ENCODE measurements at regions not wholly inside any gene's neighbourhood (a gene's known extent, or its start where the extent isn't known, plus 50 kb on each side); places are given as distances from the start of the nearest gene placed in this dataset.

GRCh38 chr2:126299469-126299976 is 356.4 kb upstream of the GYPC start:
- TF ChIP-seq, protein P1, sequence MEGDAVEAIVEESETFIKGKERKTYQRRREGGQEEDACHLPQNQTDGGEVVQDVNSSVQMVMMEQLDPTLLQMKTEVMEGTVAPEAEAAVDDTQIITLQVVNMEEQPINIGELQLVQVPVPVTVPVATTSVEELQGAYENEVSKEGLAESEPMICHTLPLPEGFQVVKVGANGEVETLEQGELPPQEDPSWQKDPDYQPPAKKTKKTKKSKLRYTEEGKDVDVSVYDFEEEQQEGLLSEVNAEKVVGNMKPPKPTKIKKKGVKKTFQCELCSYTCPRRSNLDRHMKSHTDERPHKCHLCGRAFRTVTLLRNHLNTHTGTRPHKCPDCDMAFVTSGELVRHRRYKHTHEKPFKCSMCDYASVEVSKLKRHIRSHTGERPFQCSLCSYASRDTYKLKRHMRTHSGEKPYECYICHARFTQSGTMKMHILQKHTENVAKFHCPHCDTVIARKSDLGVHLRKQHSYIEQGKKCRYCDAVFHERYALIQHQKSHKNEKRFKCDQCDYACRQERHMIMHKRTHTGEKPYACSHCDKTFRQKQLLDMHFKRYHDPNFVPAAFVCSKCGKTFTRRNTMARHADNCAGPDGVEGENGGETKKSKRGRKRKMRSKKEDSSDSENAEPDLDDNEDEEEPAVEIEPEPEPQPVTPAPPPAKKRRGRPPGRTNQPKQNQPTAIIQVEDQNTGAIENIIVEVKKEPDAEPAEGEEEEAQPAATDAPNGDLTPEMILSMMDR (IDR thresholded peaks at IDR 0.05 in 8 of 11, conservative IDR thresholded peaks at IDR 0.05 in 3 of 11) = no peak
- no peak for TF ChIP-seq POLR2A (IDR thresholded peaks at IDR 0.05)
- DNase-seq = no peak
- intact Hi-C loops (cut with DNase I; ENCODE audit: low total_unique reads) = no loop called here
- Histone ChIP-seq H3K9me3 (no peaks in the 10 kb centered on the region), H3K27ac (no peak overlapping the region), H3K4me1 (no peaks in the 10 kb centered on the region), H3K27me3 (replicated peaks in 1 of 7) (no peaks in the 10 kb centered on the region), H3K36me3 (no peaks in the 10 kb centered on the region), H3K4me3 (no peak overlapping the region)
- WGBS, 5 donors = 79 to 91% (median 84%) methylated on average over 2 of the region's 2 CpGs

- Histone ChIP-seq H3K4me3 (no peak overlapping the region), H3K27ac (no peak overlapping the region), H3K27me3 (replicated peaks in 1 of 7) (no peaks in the 10 kb centered on the region), H3K9me3 (no peaks in the 10 kb centered on the region), H3K4me1 (no peaks in the 10 kb centered on the region), H3K36me3 (no peaks in the 10 kb centered on the region)
- no peak for TF ChIP-seq POLR2A (IDR thresholded peaks at IDR 0.05)
- DNase-seq = no peak
- intact Hi-C loops (cut with DNase I; ENCODE audit: low total_unique reads) = no loop called here
- 67 to 93% (median 77%) methylated on average over 1 of the region's 1 CpG for WGBS, 5 donors
Observed at GRCh38 chr2:126300348-126300747, 355.6 kb upstream of the GYPC start.

GRCh38 chr2:126302043-126302442 is 353.9 kb upstream of the GYPC start:
- DNase-seq = no peak
- H3K9me3 ChIP-seq = no peaks in the 10 kb centered on the region
- H3K4me1 ChIP-seq = no peaks in the 10 kb centered on the region
- no peak overlapping the region for H3K4me3 ChIP-seq
- WGBS, 5 donors = 44 to 74% (median 58%) methylated on average over 3 of the region's 3 CpGs
- H3K27ac ChIP-seq = no peak overlapping the region
- no peaks in the 10 kb centered on the region for H3K36me3 ChIP-seq
- no peaks in the 10 kb centered on the region for H3K27me3 ChIP-seq (replicated peaks in 1 of 7)
- intact Hi-C loops (cut with DNase I; ENCODE audit: low total_unique reads) = no loop called here
- TF ChIP-seq POLR2AphosphoS5 (IDR thresholded peaks at IDR 0.05) = no peak
- TF ChIP-seq, protein P1 (IDR thresholded peaks at IDR 0.05 in 8 of 11, conservative IDR thresholded peaks at IDR 0.05 in 3 of 11) = no peak
- no peak for TF ChIP-seq POLR2A (IDR thresholded peaks at IDR 0.05)

DNA sequence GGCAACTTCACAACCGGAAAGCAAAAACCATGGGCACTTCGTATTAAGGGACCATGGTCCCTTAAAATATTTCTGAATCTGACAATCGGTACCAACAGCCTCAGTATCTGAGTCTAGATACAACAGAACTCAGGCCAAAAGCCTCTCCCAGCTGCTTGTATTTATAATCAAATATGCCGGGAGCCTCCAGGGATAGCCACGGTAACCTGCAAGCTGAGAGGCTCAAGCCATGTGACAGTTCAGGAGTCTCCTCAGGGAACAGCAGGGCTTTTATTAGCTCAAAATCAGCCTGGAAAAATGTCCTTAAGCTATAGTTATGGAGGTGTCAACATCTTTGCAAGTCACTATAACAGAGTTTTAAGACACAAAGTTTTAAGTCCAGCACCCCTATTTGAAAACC is 352.8 kb upstream of the GYPC start:
- WGBS, 5 donors = 84 to 90% (median 87%) methylated on average over 5 of the region's 5 CpGs
- Histone ChIP-seq H3K4me1 (no peaks in the 10 kb centered on the region), H3K9me3 (no peaks in the 10 kb centered on the region), H3K27ac (no peak overlapping the region), H3K4me3 (no peak overlapping the region), H3K36me3 (no peaks in the 10 kb centered on the region), H3K27me3 (replicated peaks in 1 of 7) (no peaks in the 10 kb centered on the region)
- intact Hi-C loops (cut with DNase I; ENCODE audit: low total_unique reads) = no loop called here
- TF ChIP-seq, protein P1 (IDR thresholded peaks at IDR 0.05 in 8 of 11, conservative IDR thresholded peaks at IDR 0.05 in 3 of 11) = no peak
- TF ChIP-seq POLR2A (IDR thresholded peaks at IDR 0.05) (no peak), POLR2AphosphoS5 (IDR thresholded peaks at IDR 0.05) (no peak)
- no peak for DNase-seq

DNA sequence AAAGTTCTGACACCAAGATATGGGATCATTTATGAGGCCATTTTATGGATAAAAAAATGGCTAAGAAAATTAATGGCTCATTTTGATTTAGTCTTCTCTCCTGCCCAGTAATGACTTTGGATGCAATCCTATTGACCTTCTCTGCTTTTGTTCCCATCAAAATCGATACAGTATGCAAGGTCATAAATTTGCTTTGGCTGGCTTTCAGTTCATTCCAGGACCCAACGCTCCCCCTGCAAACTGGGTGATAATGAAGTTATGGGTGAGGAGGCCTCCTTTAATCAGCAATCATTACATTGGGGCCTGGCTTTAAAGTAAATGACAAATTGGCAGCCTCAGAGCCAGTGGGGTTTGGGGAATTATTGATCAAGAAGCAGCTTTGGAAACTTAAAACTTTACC is 351.8 kb upstream of the GYPC start:
- H3K9me3 ChIP-seq = no peaks in the 10 kb centered on the region
- no peaks in the 10 kb centered on the region for H3K4me1 ChIP-seq
- H3K27me3 ChIP-seq (replicated peaks in 1 of 7) = no peaks in the 10 kb centered on the region
- H3K27ac ChIP-seq = no peak overlapping the region
- DNase-seq = no peak
- H3K4me3 ChIP-seq = no peak overlapping the region
- intact Hi-C loops (cut with DNase I; ENCODE audit: low total_unique reads) = no loop called here
- TF ChIP-seq, protein P1 (IDR thresholded peaks at IDR 0.05 in 8 of 11, conservative IDR thresholded peaks at IDR 0.05 in 3 of 11) = no peak
- TF ChIP-seq POLR2AphosphoS5 (IDR thresholded peaks at IDR 0.05) (no peak), POLR2A (IDR thresholded peaks at IDR 0.05) (no peak)
- no peaks in the 10 kb centered on the region for H3K36me3 ChIP-seq
- WGBS, 5 donors = 68 to 88% (median 77%) methylated on average over 2 of the region's 2 CpGs

Measured in spleen (tissue), 11 donors.